Duodenal mucosa (tissue), 2 donors: ENCODE measurements at regions not wholly inside any gene's neighbourhood (a gene's known extent, or its start where the extent isn't known, plus 50 kb on each side); places are given as distances from the start of the nearest gene placed in this dataset.
"Not testable (repeated sequence)": the region's sequence is repeated elsewhere in the genome, so short reads cannot be mapped to it uniquely, and the experiment has no call there.

Experiments
- H3K27ac ChIP-seq: one replicate; pipeline ENCODE4 v1.7.0; 2013; ENCODE audit warnings: low read depth, low read length
- H3K27me3 ChIP-seq, 2 donors: one replicate each; pipeline ENCODE4 v1.7.0; 2013; ENCODE audit warnings: low read length in 2 of 2, control low read depth in 1 of 2; ENCODE audit not compliant: insufficient read depth in 2 of 2, control insufficient read depth in 1 of 2
- H3K36me3 ChIP-seq, 2 donors: one replicate each; pipeline ENCODE4 v1.7.0; 2013; ENCODE audit warnings: low read length in 2 of 2, control low read depth in 1 of 2; ENCODE audit not compliant: insufficient read depth in 2 of 2, control insufficient read depth in 1 of 2
- H3K4me1 ChIP-seq, 2 donors: one replicate each; pipeline ENCODE4 v1.7.0; 2013; ENCODE audit warnings: low read length in 2 of 2, control low read depth in 1 of 2; ENCODE audit not compliant: insufficient read depth in 2 of 2, control insufficient read depth in 1 of 2
- H3K4me3 ChIP-seq, 2 donors: one replicate each; pipeline ENCODE4 v1.7.0; 2013; ENCODE audit warnings: low read length in 2 of 2, low read depth in 1 of 2
- H3K9ac ChIP-seq, 2 donors: one replicate each; pipeline ENCODE4 v1.7.0; 2013; ENCODE audit warnings: low read length in 2 of 2, low read depth in 1 of 2
- H3K9me3 ChIP-seq, 2 donors: one replicate each; pipeline ENCODE4 v1.7.0; 2013; ENCODE audit warnings: low read length in 2 of 2, control low read depth in 1 of 2; ENCODE audit not compliant: control insufficient read depth in 1 of 2

DNA sequence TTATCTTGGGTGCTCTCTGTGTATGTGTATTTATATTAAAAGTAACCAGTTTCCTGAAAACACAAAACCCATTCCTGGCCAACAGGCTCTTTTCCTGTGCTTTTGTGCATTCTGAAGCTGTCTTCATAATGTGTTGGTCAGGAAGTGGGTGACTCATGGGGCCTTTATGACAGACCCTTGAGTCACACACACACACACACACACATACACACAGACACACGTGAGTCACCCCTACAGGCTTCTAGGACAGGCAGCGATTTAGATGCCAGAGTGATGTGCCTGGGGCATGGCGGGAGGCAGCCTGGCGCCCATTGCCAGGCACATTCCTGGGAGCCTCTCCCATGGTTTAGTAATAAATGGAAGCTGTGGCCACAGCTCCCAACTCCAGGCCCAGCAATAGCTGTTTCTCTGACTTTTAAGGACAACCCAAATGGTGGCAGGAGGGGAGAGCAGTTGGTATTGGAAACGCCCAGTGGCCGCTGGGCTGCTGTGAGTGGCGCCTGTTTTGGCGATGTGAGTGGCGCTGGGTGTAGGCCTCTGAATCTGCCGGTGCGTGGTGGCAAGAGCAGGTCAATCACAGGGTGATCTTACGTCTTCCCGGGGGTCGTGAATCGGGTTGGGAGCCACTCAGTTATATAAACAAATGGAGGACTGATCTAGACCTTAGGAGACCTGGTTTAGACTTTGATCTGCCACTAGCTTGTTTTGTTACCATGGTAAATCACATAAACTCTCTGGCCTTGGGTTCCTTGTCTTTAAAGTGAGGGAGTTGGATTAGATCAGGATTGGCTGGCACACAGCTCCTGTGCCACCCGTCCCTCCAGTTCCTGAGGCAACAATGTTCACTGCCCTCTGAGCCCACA, 150.7 kb upstream of the DLX2 start:
- Histone ChIP-seq H3K36me3 (no peaks in the 10 kb centered on the region), H3K4me1 (peaks cover 5 to 10% of the 10 kb centered on the region in 2 donors), H3K9me3 (no peaks in the 10 kb centered on the region), H3K4me3 (no peak overlapping the region), H3K27me3 (no peaks in the 10 kb centered on the region), H3K27ac (peak overlapping the region; percentile 4), H3K9ac (no peak overlapping the region)

GRCh38 chr2:172256886-172257285, 154.2 kb upstream of the DLX2 start:
- Histone ChIP-seq H3K4me3 (no peak overlapping the region), H3K9ac (no peak overlapping the region), H3K27ac (no peak overlapping the region), H3K9me3 (no peaks in the 10 kb centered on the region), H3K36me3 (no peaks in the 10 kb centered on the region), H3K4me1 (peaks cover 5 to 10% of the 10 kb centered on the region in 2 donors), H3K27me3 (no peaks in the 10 kb centered on the region)

DNA sequence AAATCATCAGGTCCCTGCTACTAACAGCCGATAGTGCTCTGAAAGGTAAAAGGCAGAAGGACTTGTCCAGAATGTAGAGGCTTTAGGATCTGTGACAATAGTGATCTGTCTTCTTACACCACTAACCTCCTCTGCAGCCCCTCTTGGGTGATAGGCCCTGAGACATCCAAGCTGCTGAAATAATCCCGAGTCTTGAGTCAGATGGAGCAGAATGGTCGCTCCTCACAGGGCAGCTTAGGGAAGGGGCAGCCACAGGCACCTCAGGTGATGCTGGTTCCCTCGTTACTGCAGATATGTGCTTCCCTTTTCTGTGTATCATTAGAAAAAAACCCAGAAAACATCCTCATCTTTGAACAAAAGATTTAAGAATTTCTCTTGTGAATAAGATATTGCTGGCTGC, 157.1 kb upstream of the DLX2 start:
- H3K9ac ChIP-seq: no peak overlapping the region
- H3K27me3 ChIP-seq: no peaks in the 10 kb centered on the region
- H3K36me3 ChIP-seq: no peaks in the 10 kb centered on the region
- H3K9me3 ChIP-seq: no peaks in the 10 kb centered on the region
- H3K4me1 ChIP-seq: no peaks in the 10 kb centered on the region
- no peak overlapping the region for H3K4me3 ChIP-seq
- H3K27ac ChIP-seq: no peak overlapping the region

- no peaks in the 10 kb centered on the region for H3K27me3 ChIP-seq
These were observed 157.6 kb upstream of the DLX2 start for GRCh38 chr2:172260336-172260735.

GRCh38 chr2:172261292-172261691, 158.6 kb upstream of the DLX2 start:
- Histone ChIP-seq H3K4me3 (no peak overlapping the region), H3K27ac (no peak overlapping the region), H3K27me3 (no peaks in the 10 kb centered on the region), H3K36me3 (no peaks in the 10 kb centered on the region), H3K4me1 (no peaks in the 10 kb centered on the region), H3K9me3 (no peaks in the 10 kb centered on the region), H3K9ac (no peak overlapping the region)

More at GRCh38 chr2:172260336-172260735, 157.6 kb upstream of the DLX2 start:
- H3K9me3 ChIP-seq: no peaks in the 10 kb centered on the region
- no peak overlapping the region for H3K27ac ChIP-seq
- no peaks in the 10 kb centered on the region for H3K36me3 ChIP-seq
- H3K9ac ChIP-seq: no peak overlapping the region
- H3K4me3 ChIP-seq: no peak overlapping the region
- H3K4me1 ChIP-seq: no peaks in the 10 kb centered on the region

DNA sequence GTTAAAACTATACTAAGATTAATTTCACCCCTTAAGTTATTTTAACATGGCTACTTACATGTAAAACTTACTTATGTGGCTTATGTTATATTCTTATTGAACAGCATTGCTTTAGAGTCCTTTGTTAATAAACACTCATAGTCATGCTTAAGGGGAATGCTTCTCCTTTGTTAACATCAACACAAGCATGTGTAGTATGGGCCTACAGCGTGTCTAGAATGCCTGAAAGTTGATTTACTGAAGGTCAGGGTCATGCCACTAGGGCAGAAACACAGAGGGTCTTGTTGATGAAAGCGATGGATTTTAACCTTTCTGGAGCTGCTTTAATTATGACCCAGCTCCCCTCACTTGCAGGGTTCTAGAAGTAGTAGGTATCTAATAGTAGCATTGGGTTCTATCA, 159.8 kb upstream of the DLX2 start:
- Histone ChIP-seq H3K4me1 (no peaks in the 10 kb centered on the region), H3K9ac (no peak overlapping the region), H3K9me3 (no peaks in the 10 kb centered on the region), H3K36me3 (no peaks in the 10 kb centered on the region), H3K27me3 (no peaks in the 10 kb centered on the region), H3K27ac (no peak overlapping the region), H3K4me3 (no peak overlapping the region)

- not testable (repeated sequence) for H3K27ac ChIP-seq, H3K9me3 ChIP-seq, H3K36me3 ChIP-seq, H3K4me1 ChIP-seq, H3K27me3 ChIP-seq, H3K4me3 ChIP-seq, H3K9ac ChIP-seq
These were observed 162.1 kb upstream of the DLX2 start for GRCh38 chr2:172264820-172265219.

DNA sequence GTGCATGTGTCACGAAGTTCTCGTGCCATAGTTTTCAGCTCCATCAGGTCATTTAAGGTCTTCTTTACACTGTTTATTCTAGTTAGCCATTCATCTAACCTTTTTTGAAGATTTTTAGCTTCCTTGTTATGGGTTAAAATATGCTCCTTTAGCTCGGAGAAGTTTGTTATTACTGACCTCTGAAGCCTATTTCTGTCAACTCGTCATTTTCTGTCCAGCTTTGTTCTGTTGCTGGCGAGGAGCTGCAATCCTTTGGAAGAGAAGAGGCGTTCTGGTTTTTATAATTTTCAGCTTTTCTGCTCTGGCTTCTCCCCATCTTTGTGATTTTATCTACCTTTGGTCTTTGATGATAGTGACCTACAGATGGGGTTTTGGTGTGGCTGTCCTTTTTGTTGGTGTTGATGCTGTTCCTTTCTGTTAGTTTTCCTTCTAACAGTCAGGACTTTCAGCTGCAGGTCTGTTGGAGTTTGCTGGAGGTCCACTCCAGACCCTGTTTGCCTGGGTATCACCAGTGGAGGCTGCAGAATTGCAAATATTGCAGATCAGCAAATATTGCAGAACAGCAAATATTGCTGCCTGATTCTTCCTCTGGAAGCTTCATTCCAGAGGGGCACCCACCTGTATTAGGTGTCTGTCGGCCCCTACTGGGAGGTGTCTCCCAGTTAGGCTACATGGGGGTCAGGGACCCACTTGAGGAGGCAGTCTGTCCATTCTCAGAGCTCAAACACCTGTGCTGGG, 157.7 kb upstream of the ITGA6 start:
- H3K4me3 ChIP-seq, H3K27me3 ChIP-seq, H3K4me1 ChIP-seq, H3K36me3 ChIP-seq, H3K9me3 ChIP-seq, H3K27ac ChIP-seq, H3K9ac ChIP-seq: not testable (repeated sequence)

- no peak overlapping the region for H3K9ac ChIP-seq
- no peak overlapping the region for H3K4me3 ChIP-seq
- H3K4me1 ChIP-seq: peaks cover 0 to 6% of the 10 kb centered on the region in 2 donors
- H3K27ac ChIP-seq: no peak overlapping the region
- no peaks in the 10 kb centered on the region for H3K27me3 ChIP-seq
- H3K36me3 ChIP-seq: no peaks in the 10 kb centered on the region
- no peaks in the 10 kb centered on the region for H3K9me3 ChIP-seq
These were observed 156.9 kb upstream of the ITGA6 start for GRCh38 chr2:172270278-172271079.
